ENCODE measurements at regions not wholly inside any gene's neighbourhood (a gene's known extent, or its start where the extent isn't known, plus 50 kb on each side); places are given as distances from the start of the nearest gene placed in this dataset.
A peak's percentile ranks its signal among the peaks of the same experiment; 100 is the strongest.

GRCh38 chr17:56707312-56708219 lies 114.1 kb downstream of the NOG start:
- H3K9me1 ChIP-seq (replicated peaks; ENCODE audit: control insufficient read depth, extremely low read depth, insufficient read depth, low read length) = no peaks in the 10 kb centered on the region
- H3K9ac ChIP-seq (replicated peaks; ENCODE audit: extremely low read depth, insufficient read depth, low read length) = no peak overlapping the region
- TF ChIP-seq JUN (IDR thresholded peaks at IDR 0.05; ENCODE audit: borderline replicate concordance, insufficient read depth, insufficient read length, low read depth) (peak; percentile 24), MYC (IDR thresholded peaks at IDR 0.05; ENCODE audit: low read depth, low read length) (no peak)
- CTCF ChIA-PET = interaction anchor here (0.8 to 6.1 kb wide), 4 partner anchors 8 to 73 kb away, joined by 3 to 52 read pairs (median 6); no protein-coding TSS in a partner anchor
- no peaks in the 10 kb centered on the region for H3K9me3 ChIP-seq (replicated peaks; ENCODE audit: control insufficient read depth, insufficient read depth, low read length)
- POLR2A ChIA-PET = interaction anchor here (0.6 kb wide), 1 partner anchor 8 kb away, joined by 3 read pairs; no protein-coding TSS in a partner anchor
- no peaks in the 10 kb centered on the region for H3K36me3 ChIP-seq (ENCODE audit: control insufficient read depth in 2 of 2, extremely low read depth in 1 of 2, insufficient read depth in 2 of 2, low read length in 2 of 2)
- no peaks in the 10 kb centered on the region for H4K20me1 ChIP-seq (replicated peaks; ENCODE audit: control insufficient read depth, extremely low read depth, insufficient read depth, low read length)
- H3K27me3 ChIP-seq (ENCODE audit: control insufficient read depth in 2 of 2, insufficient read depth in 2 of 2, low read length in 2 of 2) = no peaks in the 10 kb centered on the region
- TSS peak; percentile 14 for BruUV-seq (replicated peaks)
- H3K27ac ChIP-seq (ENCODE audit: insufficient read depth, low read depth, low read length) = peak overlapping the region; percentile 26
- no peak for DNase-seq (ENCODE audit: low read depth, low spot score)
- FAIRE-seq = peak; percentile 55
- intact Hi-C loops (cut with micrococcal nuclease) (no loop called here), dilution Hi-C loops (cut with MboI; ENCODE audit: extremely low pct_ligation_motif_present, low sequenced_read_pairs) (loop anchor here (25.0 kb wide), 1 partner anchor 120 kb away; the partner anchor contains the start of gene NOG)
- no peaks in the 10 kb centered on the region for H3K79me2 ChIP-seq (ENCODE audit: control insufficient read depth, insufficient read depth, low read length)
- no peaks in the 10 kb centered on the region for H3K4me1 ChIP-seq (ENCODE audit: control insufficient read depth, extremely low read depth, insufficient read depth, low read length)
- peak overlapping the region; percentile 52 for H2AFZ ChIP-seq (ENCODE audit: low read depth, low read length)
- no peak overlapping the region for H3K4me2 ChIP-seq (ENCODE audit: insufficient read depth, low read length)
- H3K4me3 ChIP-seq (replicated peaks in 1 of 3; ENCODE audit: insufficient read depth in 1 of 3, low read depth in 1 of 3, low read length in 3 of 3) = no peak overlapping the region

DNA sequence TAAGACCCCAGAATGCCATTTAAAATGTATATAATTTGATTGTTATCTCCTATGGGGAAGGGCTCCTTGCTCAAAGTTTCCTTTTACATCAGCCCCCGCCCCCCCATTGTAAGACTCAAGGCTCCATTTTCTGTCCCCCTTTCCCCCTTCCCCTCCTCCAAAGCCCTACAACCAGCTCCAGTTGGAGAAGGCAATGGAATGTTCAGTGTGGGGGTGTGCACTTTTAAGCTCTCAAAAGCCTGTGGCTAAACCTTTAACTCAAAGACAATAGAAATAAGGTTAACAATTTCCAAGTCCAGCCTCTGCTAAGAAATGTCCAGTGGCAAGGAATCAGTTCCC lies 114.7 kb downstream of the NOG start:
- POLR2A ChIA-PET = no interaction called here
- dilution Hi-C loops (cut with MboI; ENCODE audit: extremely low pct_ligation_motif_present, low sequenced_read_pairs) (loop anchor here (25.0 kb wide), 1 partner anchor 121 kb away; the partner anchor contains the start of gene NOG), intact Hi-C loops (cut with micrococcal nuclease) (no loop called here)
- no peak for DNase-seq (ENCODE audit: low read depth, low spot score)
- Histone ChIP-seq H3K36me3 (ENCODE audit: control insufficient read depth in 2 of 2, extremely low read depth in 1 of 2, insufficient read depth in 2 of 2, low read length in 2 of 2) (no peaks in the 10 kb centered on the region), H3K9me1 (replicated peaks; ENCODE audit: control insufficient read depth, extremely low read depth, insufficient read depth, low read length) (no peaks in the 10 kb centered on the region), H3K27ac (ENCODE audit: insufficient read depth, low read depth, low read length) (no peak overlapping the region), H3K4me2 (ENCODE audit: insufficient read depth, low read length) (no peak overlapping the region), H3K27me3 (ENCODE audit: control insufficient read depth in 2 of 2, insufficient read depth in 2 of 2, low read length in 2 of 2) (no peaks in the 10 kb centered on the region), H3K79me2 (ENCODE audit: control insufficient read depth, insufficient read depth, low read length) (no peaks in the 10 kb centered on the region), H3K4me3 (replicated peaks in 1 of 3; ENCODE audit: insufficient read depth in 1 of 3, low read depth in 1 of 3, low read length in 3 of 3) (no peak overlapping the region), H3K9me3 (replicated peaks; ENCODE audit: control insufficient read depth, insufficient read depth, low read length) (no peaks in the 10 kb centered on the region), H3K4me1 (ENCODE audit: control insufficient read depth, extremely low read depth, insufficient read depth, low read length) (no peaks in the 10 kb centered on the region), H3K9ac (replicated peaks; ENCODE audit: extremely low read depth, insufficient read depth, low read length) (no peak overlapping the region), H4K20me1 (replicated peaks; ENCODE audit: control insufficient read depth, extremely low read depth, insufficient read depth, low read length) (no peaks in the 10 kb centered on the region), H2AFZ (ENCODE audit: low read depth, low read length) (no peak overlapping the region)
- CTCF ChIA-PET = interaction anchor here (0.8 to 6.1 kb wide), 4 partner anchors 8 to 72 kb away, joined by 3 to 52 read pairs (median 6); no protein-coding TSS in a partner anchor
- no peak for FAIRE-seq
- TF ChIP-seq, protein P1, sequence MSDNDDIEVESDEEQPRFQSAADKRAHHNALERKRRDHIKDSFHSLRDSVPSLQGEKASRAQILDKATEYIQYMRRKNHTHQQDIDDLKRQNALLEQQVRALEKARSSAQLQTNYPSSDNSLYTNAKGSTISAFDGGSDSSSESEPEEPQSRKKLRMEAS (IDR thresholded peaks at IDR 0.05; ENCODE audit: insufficient read depth, insufficient read length) = no peak
- TF ChIP-seq POLR2A (IDR thresholded peaks at IDR 0.05; ENCODE audit: low read depth, low read length) = no peak
- no peak for TF ChIP-seq FOS (IDR thresholded peaks at IDR 0.05; ENCODE audit: borderline replicate concordance, insufficient read depth, low read length)
- TF ChIP-seq GATA2 (IDR thresholded peaks at IDR 0.05; ENCODE audit: insufficient read depth, insufficient read length, low read depth, low read length) = no peak
- no peak for TF ChIP-seq EZH2 (IDR thresholded peaks at IDR 0.05; ENCODE audit: borderline replicate concordance, low read depth, low read length, severe bottlenecking)
- TF ChIP-seq, protein P2, sequence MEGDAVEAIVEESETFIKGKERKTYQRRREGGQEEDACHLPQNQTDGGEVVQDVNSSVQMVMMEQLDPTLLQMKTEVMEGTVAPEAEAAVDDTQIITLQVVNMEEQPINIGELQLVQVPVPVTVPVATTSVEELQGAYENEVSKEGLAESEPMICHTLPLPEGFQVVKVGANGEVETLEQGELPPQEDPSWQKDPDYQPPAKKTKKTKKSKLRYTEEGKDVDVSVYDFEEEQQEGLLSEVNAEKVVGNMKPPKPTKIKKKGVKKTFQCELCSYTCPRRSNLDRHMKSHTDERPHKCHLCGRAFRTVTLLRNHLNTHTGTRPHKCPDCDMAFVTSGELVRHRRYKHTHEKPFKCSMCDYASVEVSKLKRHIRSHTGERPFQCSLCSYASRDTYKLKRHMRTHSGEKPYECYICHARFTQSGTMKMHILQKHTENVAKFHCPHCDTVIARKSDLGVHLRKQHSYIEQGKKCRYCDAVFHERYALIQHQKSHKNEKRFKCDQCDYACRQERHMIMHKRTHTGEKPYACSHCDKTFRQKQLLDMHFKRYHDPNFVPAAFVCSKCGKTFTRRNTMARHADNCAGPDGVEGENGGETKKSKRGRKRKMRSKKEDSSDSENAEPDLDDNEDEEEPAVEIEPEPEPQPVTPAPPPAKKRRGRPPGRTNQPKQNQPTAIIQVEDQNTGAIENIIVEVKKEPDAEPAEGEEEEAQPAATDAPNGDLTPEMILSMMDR (IDR thresholded peaks at IDR 0.05; ENCODE audit: extremely low read depth in 1 of 2, insufficient read depth in 1 of 2, low read depth in 1 of 2, low read length in 2 of 2) = no peak
- TF ChIP-seq POLR2AphosphoS5 (IDR thresholded peaks at IDR 0.05; ENCODE audit: insufficient read depth, low read depth, low read length) = no peak
- TF ChIP-seq JUN (IDR thresholded peaks at IDR 0.05; ENCODE audit: borderline replicate concordance, insufficient read depth, insufficient read length, low read depth) = no peak
- no peak for TF ChIP-seq MYC (IDR thresholded peaks at IDR 0.05; ENCODE audit: low read depth, low read length)
- no TSS peak for BruUV-seq (replicated peaks)
